ENCODE measurements at regions not wholly inside any gene's neighbourhood (a gene's known extent, or its start where the extent isn't known, plus 50 kb on each side); places are given as distances from the start of the nearest gene placed in this dataset.
A peak's percentile ranks its signal among the peaks of the same experiment; 100 is the strongest.

- H3K4ac ChIP-seq (ENCODE audit: low read depth, low read length) = no peak overlapping the region
- no peaks in the 10 kb centered on the region for H3K4me1 ChIP-seq (ENCODE audit: control insufficient read depth, insufficient read depth, low read length)
- H2BK120ac ChIP-seq (ENCODE audit: low read depth, low read length) = no peak overlapping the region
- in situ Hi-C loops (cut with MboI; ENCODE audit: low sequenced_read_pairs) (no loop called here), intact Hi-C loops (cut with micrococcal nuclease) (no loop called here), dilution Hi-C loops (cut with HindIII; ENCODE audit: low sequenced_read_pairs, unreplicated experiment) (no loop called here)
- H2BK15ac ChIP-seq (ENCODE audit: low read depth, low read length) = no peak overlapping the region
- H3K27ac ChIP-seq (ENCODE audit: insufficient read depth, low read length) = no peak overlapping the region
- no peak overlapping the region for H3K18ac ChIP-seq (ENCODE audit: low read depth, low read length)
- H3K36me3 ChIP-seq (ENCODE audit: control insufficient read depth, insufficient read depth, low read length) = no peaks in the 10 kb centered on the region
- CTCF ChIA-PET = no interaction called here
- no peaks in the 10 kb centered on the region for H3K79me1 ChIP-seq (ENCODE audit: low read depth in 1 of 2, low read length in 2 of 2)
- no peak overlapping the region for H2AK9ac ChIP-seq (replicated peaks; ENCODE audit: low read depth, low read length, poor library complexity)
- no peak overlapping the region for H4K91ac ChIP-seq (ENCODE audit: insufficient read depth, low read depth, low read length)
- H3K9me3 ChIP-seq (ENCODE audit: control insufficient read depth, insufficient read depth, low read length) = no peaks in the 10 kb centered on the region
- no peak overlapping the region for H3K4me3 ChIP-seq (ENCODE audit: insufficient read depth, low read depth, low read length)
- no peak overlapping the region for H2AFZ ChIP-seq (replicated peaks; ENCODE audit: low read length, poor library complexity)
- no peak overlapping the region for H3K56ac ChIP-seq (ENCODE audit: extremely low read depth, insufficient read depth, low read length)
- no peak overlapping the region for H2BK20ac ChIP-seq (ENCODE audit: low read depth, low read length)
- H3K9ac ChIP-seq (ENCODE audit: low read depth, low read length) = no peak overlapping the region
- H4K20me1 ChIP-seq (ENCODE audit: insufficient read depth, low read length) = no peaks in the 10 kb centered on the region
- H3K23ac ChIP-seq (ENCODE audit: low read depth, low read length) = no peak overlapping the region
- no peak overlapping the region for H3K4me2 ChIP-seq (ENCODE audit: low read depth, low read length)
- no peaks in the 10 kb centered on the region for H3K27me3 ChIP-seq (ENCODE audit: control insufficient read depth, insufficient read depth, low read length)
- H4K8ac ChIP-seq (ENCODE audit: low read depth in 2 of 2, low read length in 2 of 2) = no peak overlapping the region
- POLR2A ChIA-PET (ENCODE audit: unreplicated experiment) = no interaction called here
- H4K5ac ChIP-seq (ENCODE audit: low read depth, low read length) = no peak overlapping the region
- H2BK5ac ChIP-seq (ENCODE audit: low read depth, low read length, poor library complexity, severe bottlenecking) = no peak overlapping the region
- no TSS peak for BruUV-seq (replicated peaks)
- H3K9me1 ChIP-seq (ENCODE audit: insufficient read depth, low read length) = no peaks in the 10 kb centered on the region
- TF ChIP-seq MAFK (IDR thresholded peaks at IDR 0.05; ENCODE audit: low read depth, low read length) = 0 out of 2 replicates have a peak, but pooled peaks have one; percentile 31
- TF ChIP-seq FOS (IDR thresholded peaks at IDR 0.05; ENCODE audit: low read depth, low read length) = no peak
- TF ChIP-seq RFX5 (IDR thresholded peaks at IDR 0.05; ENCODE audit: low read depth, low read length) = no peak
- TF ChIP-seq USF2 (IDR thresholded peaks at IDR 0.05; ENCODE audit: low read depth, low read length) = no peak
- H3K14ac ChIP-seq (replicated peaks; ENCODE audit: low read depth, low read length) = no peak overlapping the region
- ATAC-seq (ENCODE audit: low read depth) (no peak), DNase-seq (no peak)
- no peak overlapping the region for H2AK5ac ChIP-seq (ENCODE audit: low read depth, low read length)
- WGBS, 2 experiments (ENCODE audit: extremely low coverage in 2 of 2, insufficient read length in 1 of 2) = no CpG with 5 or more reads among the region's 1 CpG
Observed at GRCh38 chr10:10118131-10118530, 899.5 kb upstream of the CELF2 start.

All from IMR-90 (cell line).